ENCODE measurements at regions not wholly inside any gene's neighbourhood (a gene's known extent, or its start where the extent isn't known, plus 50 kb on each side); places are given as distances from the start of the nearest gene placed in this dataset.

GRCh38 chr1:118266436-118266835 is 81.4 kb upstream of the SPAG17 start:
- no TSS peak for BruUV-seq (replicated peaks)
- Histone ChIP-seq H2AK5ac (ENCODE audit: low read depth, low read length) (no peak overlapping the region), H2AFZ (replicated peaks; ENCODE audit: low read length, poor library complexity) (no peak overlapping the region), H4K5ac (ENCODE audit: low read depth, low read length) (no peak overlapping the region), H3K36me3 (ENCODE audit: control insufficient read depth, insufficient read depth, low read length) (no peaks in the 10 kb centered on the region), H4K91ac (ENCODE audit: insufficient read depth, low read depth, low read length) (no peak overlapping the region), H3K79me1 (ENCODE audit: low read depth in 1 of 2, low read length in 2 of 2) (no peaks in the 10 kb centered on the region), H3K9me3 (ENCODE audit: control insufficient read depth, insufficient read depth, low read length) (no peaks in the 10 kb centered on the region), H3K18ac (ENCODE audit: low read depth, low read length) (no peak overlapping the region), H2BK15ac (ENCODE audit: low read depth, low read length) (no peak overlapping the region), H3K14ac (replicated peaks; ENCODE audit: low read depth, low read length) (no peak overlapping the region), H3K4me3 (ENCODE audit: insufficient read depth, low read depth, low read length) (no peak overlapping the region), H3K4ac (ENCODE audit: low read depth, low read length) (no peak overlapping the region), H2BK120ac (ENCODE audit: low read depth, low read length) (no peak overlapping the region), H3K56ac (ENCODE audit: extremely low read depth, insufficient read depth, low read length) (no peak overlapping the region), H2AK9ac (replicated peaks; ENCODE audit: low read depth, low read length, poor library complexity) (no peak overlapping the region), H3K9ac (ENCODE audit: low read depth, low read length) (no peak overlapping the region), H2BK5ac (ENCODE audit: low read depth, low read length, poor library complexity, severe bottlenecking) (no peak overlapping the region), H3K27me3 (ENCODE audit: control insufficient read depth, insufficient read depth, low read length) (no peaks in the 10 kb centered on the region), H3K27ac (ENCODE audit: insufficient read depth, low read length) (no peak overlapping the region), H4K8ac (ENCODE audit: low read depth in 2 of 2, low read length in 2 of 2) (no peak overlapping the region), H3K23ac (ENCODE audit: low read depth, low read length) (no peak overlapping the region), H4K20me1 (ENCODE audit: insufficient read depth, low read length) (no peaks in the 10 kb centered on the region), H3K4me2 (ENCODE audit: low read depth, low read length) (no peak overlapping the region), H3K9me1 (ENCODE audit: insufficient read depth, low read length) (no peaks in the 10 kb centered on the region), H2BK20ac (ENCODE audit: low read depth, low read length) (no peak overlapping the region), H3K4me1 (ENCODE audit: control insufficient read depth, insufficient read depth, low read length) (no peaks in the 10 kb centered on the region)
- TF ChIP-seq BHLHE40 (IDR thresholded peaks at IDR 0.05; ENCODE audit: low read depth, low read length) (no peak), MAZ (IDR thresholded peaks at IDR 0.05; ENCODE audit: borderline replicate concordance, low read depth, low read length) (no peak), MXI1 (IDR thresholded peaks at IDR 0.05; ENCODE audit: borderline replicate concordance, low read depth, low read length) (no peak), CHD1 (IDR thresholded peaks at IDR 0.05; ENCODE audit: low read depth, low read length) (no peak)
- DNase-seq, result no peak
- ChIA-PET CTCF (no interaction called here), POLR2A (ENCODE audit: unreplicated experiment) (no interaction called here)
- in situ Hi-C loops (cut with MboI; ENCODE audit: low sequenced_read_pairs), result no loop called here
- intact Hi-C loops (cut with micrococcal nuclease), result no loop called here
- WGBS, 2 experiments (ENCODE audit: extremely low coverage in 2 of 2, insufficient read length in 1 of 2), result 29% methylated on average over 1 of the region's 3 CpGs; no CpG with 5 or more reads in 1 of the 2 experiments
- no peak for ATAC-seq (ENCODE audit: low read depth)
- dilution Hi-C loops (cut with HindIII; ENCODE audit: low sequenced_read_pairs, unreplicated experiment), result no loop called here
